BE2C (cell line): ENCODE measurements at regions not wholly inside any gene's neighbourhood (a gene's known extent, or its start where the extent isn't known, plus 50 kb on each side); places are given as distances from the start of the nearest gene placed in this dataset.

Experiments
- DNase-seq: peaks from one replicate; pipeline ENCODE4 v3.0.0-alpha.2; 2020
- H3K27me3 ChIP-seq: fragments of 250-450 bp; sonication (Bioruptor Pico); 2 replicates; pipeline ENCODE4 v1.5.1; 2020; ENCODE audit warnings: mild to moderate bottlenecking
- H3K36me3 ChIP-seq: fragments of 250-450 bp; sonication (Bioruptor Pico); 2 replicates; pipeline ENCODE4 v1.5.1; 2020; ENCODE audit warnings: mild to moderate bottlenecking
- H3K4me1 ChIP-seq: fragments of 250-450 bp; sonication (Bioruptor Pico); 2 replicates; pipeline ENCODE4 v1.5.1; 2020
- H3K4me3 ChIP-seq: 2 replicates; pipeline ENCODE4 v1.5.1; 2011; ENCODE audit warnings: low read depth, low read length
- H3K9me3 ChIP-seq: fragments of 250-450 bp; sonication (Bioruptor Pico); 2 replicates; pipeline ENCODE4 v1.5.1; 2020
- CTCF ChIP-seq: IDR thresholded peaks from 2 replicates; pipeline ENCODE4 v1.5.1; 2012; ENCODE audit warnings: mild to moderate bottlenecking, low read depth, low read length

GRCh38 chr1:207971331-207972219, 60.6 kb upstream of the CD34 start:
- DNase-seq, result no peak
- H3K36me3 ChIP-seq, result no peaks in the 10 kb centered on the region
- H3K4me3 ChIP-seq, result no peak overlapping the region
- H3K9me3 ChIP-seq, result no peaks in the 10 kb centered on the region
- no peaks in the 10 kb centered on the region for H3K27me3 ChIP-seq
- no peaks in the 10 kb centered on the region for H3K4me1 ChIP-seq
- no peak for TF ChIP-seq CTCF

- Histone ChIP-seq H3K27me3 (no peaks in the 10 kb centered on the region), H3K36me3 (no peaks in the 10 kb centered on the region), H3K4me3 (no peak overlapping the region), H3K9me3 (no peaks in the 10 kb centered on the region), H3K4me1 (no peaks in the 10 kb centered on the region)
- TF ChIP-seq CTCF, result no peak
- no peak for DNase-seq
These were observed 59.7 kb upstream of the CD34 start for GRCh38 chr1:207970329-207971233.

GRCh38 chr1:207969528-207969927, 58.6 kb upstream of the CD34 start:
- Histone ChIP-seq H3K4me3 (no peak overlapping the region), H3K4me1 (no peaks in the 10 kb centered on the region), H3K27me3 (no peaks in the 10 kb centered on the region), H3K36me3 (no peaks in the 10 kb centered on the region), H3K9me3 (no peaks in the 10 kb centered on the region)
- no peak for TF ChIP-seq CTCF
- no peak for DNase-seq

- H3K4me1 ChIP-seq, result no peaks in the 10 kb centered on the region; the same call in 1 of the 2 replicates
- TF ChIP-seq CTCF, result no peak
- no peaks in the 10 kb centered on the region for H3K27me3 ChIP-seq
- DNase-seq, result no peak
- H3K36me3 ChIP-seq, result no peaks in the 10 kb centered on the region
- H3K9me3 ChIP-seq, result no peaks in the 10 kb centered on the region
- H3K4me3 ChIP-seq, result no peak overlapping the region
These were observed 57.6 kb upstream of the CD34 start for GRCh38 chr1:207968521-207969009.

- no peak for TF ChIP-seq CTCF
- Histone ChIP-seq H3K4me3 (no peak overlapping the region), H3K36me3 (no peaks in the 10 kb centered on the region), H3K4me1 (no peaks in the 10 kb centered on the region; the same call in none of the 2 replicates), H3K27me3 (no peaks in the 10 kb centered on the region), H3K9me3 (no peaks in the 10 kb centered on the region)
- no peak for DNase-seq
These were observed 56.8 kb upstream of the CD34 start for GRCh38 chr1:207967703-207968102.
